GM13977 (cell line): ENCODE measurements at regions not wholly inside any gene's neighbourhood (a gene's known extent, or its start where the extent isn't known, plus 50 kb on each side); places are given as distances from the start of the nearest gene placed in this dataset.

Source experiments
- DNase-seq: peaks from one replicate; pipeline ENCODE4 v3.0.0; 2012; ENCODE audit warnings: low spot score
- in situ Hi-C: fragments of 300-500 bp; cut with MboI; formaldehyde crosslinking; loops from one replicate; pipeline ENCODE4 v1.12.0; 2022; ENCODE audit warnings: low sequenced_read_pairs, low pct_unique_long_range_greater_than_20kb, mixed read lengths, inconsistent platforms; ENCODE audit not compliant: unreplicated experiment
- TF ChIP-seq, protein P1 (sequence below): IDR thresholded peaks from 2 replicates; pipeline ENCODE4 v1.5.1; 2012; ENCODE audit warnings: mild to moderate bottlenecking, control low read depth; ENCODE audit not compliant: insufficient read depth; ENCODE audit errors: extremely low read depth, missing control alignments

DNA sequence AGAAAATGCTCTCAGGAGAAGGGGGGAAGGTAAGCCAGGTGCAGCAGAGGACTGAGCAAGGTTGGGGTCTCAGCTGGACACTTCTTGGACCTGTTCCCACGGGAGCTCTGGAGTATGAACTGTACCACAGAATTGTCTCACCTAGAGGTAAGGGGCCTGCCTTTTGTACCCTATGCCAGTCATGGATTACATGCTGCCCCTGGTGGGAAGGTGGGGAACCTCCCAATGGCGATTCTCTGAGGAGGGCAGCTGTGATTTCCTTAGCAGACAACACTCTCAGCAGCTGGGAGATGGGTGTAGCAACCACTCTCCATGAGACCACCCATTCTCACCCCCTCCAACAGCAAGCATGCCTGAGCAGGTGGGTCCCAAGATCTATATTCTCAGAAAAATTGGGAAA, 329.4 kb upstream of the CTNNB1 start:
- TF ChIP-seq, protein P1, sequence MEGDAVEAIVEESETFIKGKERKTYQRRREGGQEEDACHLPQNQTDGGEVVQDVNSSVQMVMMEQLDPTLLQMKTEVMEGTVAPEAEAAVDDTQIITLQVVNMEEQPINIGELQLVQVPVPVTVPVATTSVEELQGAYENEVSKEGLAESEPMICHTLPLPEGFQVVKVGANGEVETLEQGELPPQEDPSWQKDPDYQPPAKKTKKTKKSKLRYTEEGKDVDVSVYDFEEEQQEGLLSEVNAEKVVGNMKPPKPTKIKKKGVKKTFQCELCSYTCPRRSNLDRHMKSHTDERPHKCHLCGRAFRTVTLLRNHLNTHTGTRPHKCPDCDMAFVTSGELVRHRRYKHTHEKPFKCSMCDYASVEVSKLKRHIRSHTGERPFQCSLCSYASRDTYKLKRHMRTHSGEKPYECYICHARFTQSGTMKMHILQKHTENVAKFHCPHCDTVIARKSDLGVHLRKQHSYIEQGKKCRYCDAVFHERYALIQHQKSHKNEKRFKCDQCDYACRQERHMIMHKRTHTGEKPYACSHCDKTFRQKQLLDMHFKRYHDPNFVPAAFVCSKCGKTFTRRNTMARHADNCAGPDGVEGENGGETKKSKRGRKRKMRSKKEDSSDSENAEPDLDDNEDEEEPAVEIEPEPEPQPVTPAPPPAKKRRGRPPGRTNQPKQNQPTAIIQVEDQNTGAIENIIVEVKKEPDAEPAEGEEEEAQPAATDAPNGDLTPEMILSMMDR, result no peak
- in situ Hi-C loops, result no loop called here
- no peak for DNase-seq

- TF ChIP-seq, protein P1, result no peak
- DNase-seq, result no peak
- in situ Hi-C loops, result no loop called here
Observed at GRCh38 chr3:40871394-40871793, 327.9 kb upstream of the CTNNB1 start.

DNA sequence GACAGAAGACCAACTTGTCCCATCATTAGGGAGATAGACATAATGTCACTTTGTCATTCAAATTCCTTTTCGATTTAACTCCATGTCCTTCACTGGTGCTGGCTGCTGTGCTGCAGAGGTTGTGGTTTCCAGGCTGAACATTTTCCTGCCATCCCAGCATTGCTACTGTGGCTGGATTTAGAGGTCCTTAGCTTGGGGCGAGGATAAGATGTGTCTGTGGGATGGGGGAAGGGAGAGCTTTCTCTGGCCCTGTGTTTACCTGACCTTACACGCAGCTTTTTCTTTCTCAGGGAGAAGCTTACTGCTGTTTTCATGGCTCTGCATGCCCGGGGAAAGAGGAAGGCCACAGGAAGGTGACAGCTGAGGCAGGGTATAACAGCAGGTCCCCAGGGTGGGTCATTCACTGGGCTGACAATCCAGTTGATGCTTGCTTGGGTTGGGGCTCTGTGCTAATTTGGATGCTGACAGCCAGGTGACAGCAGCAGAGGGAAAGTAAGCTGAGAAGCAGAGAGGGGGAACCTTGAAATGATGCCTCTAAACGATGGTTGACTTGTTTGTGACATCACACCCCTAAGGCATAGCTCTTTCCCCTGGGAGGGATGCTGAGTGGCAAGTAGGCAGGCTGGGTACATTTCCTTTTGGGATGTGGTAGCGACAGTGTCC, 326.9 kb upstream of the CTNNB1 start:
- TF ChIP-seq, protein P1, result no peak
- no peak for DNase-seq
- in situ Hi-C loops, result no loop called here

GRCh38 chr3:40873476-40873875, 325.8 kb upstream of the CTNNB1 start:
- TF ChIP-seq, protein P1, result no peak
- no peak for DNase-seq
- in situ Hi-C loops, result no loop called here

DNA sequence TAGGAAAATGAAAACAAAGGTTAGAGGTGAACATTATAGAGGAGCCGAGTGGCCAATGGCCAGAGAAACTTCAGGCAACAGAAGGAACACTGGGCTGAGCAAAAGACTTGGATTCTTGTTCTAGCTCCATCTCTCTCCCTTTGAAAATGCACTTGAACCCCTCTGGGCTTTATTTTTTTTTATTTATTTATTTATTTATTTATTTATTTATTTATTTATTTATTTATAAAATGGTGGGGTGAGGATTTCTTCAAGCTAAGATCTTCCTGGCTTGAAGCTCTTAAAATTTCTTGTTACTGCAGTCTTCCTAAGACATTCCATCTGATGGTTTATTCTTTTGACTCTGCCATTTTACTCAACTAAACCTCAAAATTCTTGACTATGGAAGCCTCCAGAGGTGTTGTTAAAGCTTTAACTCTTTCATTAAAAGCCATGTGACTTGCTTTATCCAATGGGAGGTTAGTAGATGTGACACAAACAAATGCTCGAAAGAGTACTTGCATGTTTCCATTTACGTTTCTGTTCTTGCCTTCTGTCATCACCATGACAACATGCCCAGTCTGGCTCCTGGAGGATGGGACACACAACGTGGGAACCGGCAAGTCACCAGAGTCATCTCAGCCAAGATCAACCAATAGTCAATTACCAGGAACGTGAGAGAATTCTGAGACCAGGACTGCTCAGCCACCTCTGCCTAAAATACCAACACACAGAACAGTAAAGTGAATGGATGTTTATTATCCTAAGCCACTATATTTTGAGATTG, 325.2 kb upstream of the CTNNB1 start:
- DNase-seq, result no peak
- in situ Hi-C loops, result no loop called here
- TF ChIP-seq, protein P1, result no peak

DNA sequence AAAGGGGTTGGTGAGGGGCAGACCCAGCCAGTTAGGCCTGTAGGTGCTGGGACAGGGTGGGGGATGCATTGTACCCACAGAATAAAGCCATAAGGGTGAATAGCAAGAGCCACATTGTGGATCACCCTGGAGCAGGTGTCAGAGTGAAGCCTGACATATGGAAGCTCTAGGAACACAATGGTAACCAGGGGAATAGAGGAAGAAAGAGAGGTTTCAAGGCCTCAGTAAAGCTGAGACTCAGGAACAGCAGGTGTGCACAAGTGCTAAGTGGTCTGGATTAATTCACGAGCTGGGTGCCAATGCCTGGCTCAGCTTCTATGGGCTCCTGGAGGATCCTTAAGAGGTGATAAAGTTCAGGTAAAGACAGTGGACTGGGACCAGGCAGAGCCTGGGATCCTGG, 323.7 kb upstream of the CTNNB1 start:
- no peak for DNase-seq
- TF ChIP-seq, protein P1, result no peak
- in situ Hi-C loops, result no loop called here
